Breast epithelium (tissue), 3 donors: ENCODE measurements at regions not wholly inside any gene's neighbourhood (a gene's known extent, or its start where the extent isn't known, plus 50 kb on each side); places are given as distances from the start of the nearest gene placed in this dataset.

Experiments
- CTCF ChIP-seq, 3 donors: fragments of 450-650 bp; IDR thresholded peaks; one replicate each; pipeline ENCODE4 v1.5.1; 2016 to 2017; ENCODE audit warnings: antibody characterized with exemption in 3 of 3, mild to moderate bottlenecking in 3 of 3, moderate library complexity in 3 of 3
- POLR2A ChIP-seq: fragments of 450-650 bp; IDR thresholded peaks from one replicate; pipeline ENCODE4 v1.6.1; 2016; ENCODE audit warnings: antibody characterized with exemption, mild to moderate bottlenecking, moderate library complexity
- POLR2AphosphoS5 ChIP-seq, 3 donors: sonication (generic); formaldehyde crosslinking; IDR thresholded peaks; one replicate each; pipeline ENCODE4 v1.6.1; 2017; ENCODE audit warnings: antibody characterized with exemption in 3 of 3

DNA sequence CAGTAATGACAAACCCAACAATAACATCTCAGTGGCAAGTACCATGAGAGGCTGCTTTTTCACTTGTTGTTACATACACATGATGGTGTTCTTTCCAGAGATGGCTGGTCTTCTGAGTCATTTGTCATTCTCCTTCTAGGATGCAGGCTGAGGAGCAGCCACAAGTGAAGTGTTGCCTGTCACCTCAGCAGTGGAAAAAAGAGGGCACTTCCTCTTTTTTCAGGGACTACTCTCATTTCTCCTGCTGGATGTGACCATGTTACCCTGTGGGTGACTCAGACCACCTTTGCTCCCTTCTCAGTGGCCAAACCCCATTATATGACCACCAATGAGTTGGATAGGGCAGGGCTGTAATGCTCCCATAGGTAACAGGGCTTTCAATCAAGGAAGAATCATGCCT is 587.0 kb upstream of the ADAMTS16 start:
- no peak for TF ChIP-seq CTCF (IDR thresholded peaks at IDR 0.05)
- no peak for TF ChIP-seq POLR2AphosphoS5 (IDR thresholded peaks at IDR 0.05)
- TF ChIP-seq POLR2A, result no peak
